NB4 (cell line): ENCODE measurements at regions not wholly inside any gene's neighbourhood (a gene's known extent, or its start where the extent isn't known, plus 50 kb on each side); places are given as distances from the start of the nearest gene placed in this dataset.

Source experiments
- TF ChIP-seq, protein P1 (sequence below): IDR thresholded peaks from 2 replicates; pipeline ENCODE4 v1.6.1; 2011; ENCODE audit warnings: low read depth, low read length
- TF ChIP-seq, protein P2 (sequence below): IDR thresholded peaks from one replicate; pipeline ENCODE4 v1.5.1; 2012; ENCODE audit warnings: low read depth, low read length

DNA sequence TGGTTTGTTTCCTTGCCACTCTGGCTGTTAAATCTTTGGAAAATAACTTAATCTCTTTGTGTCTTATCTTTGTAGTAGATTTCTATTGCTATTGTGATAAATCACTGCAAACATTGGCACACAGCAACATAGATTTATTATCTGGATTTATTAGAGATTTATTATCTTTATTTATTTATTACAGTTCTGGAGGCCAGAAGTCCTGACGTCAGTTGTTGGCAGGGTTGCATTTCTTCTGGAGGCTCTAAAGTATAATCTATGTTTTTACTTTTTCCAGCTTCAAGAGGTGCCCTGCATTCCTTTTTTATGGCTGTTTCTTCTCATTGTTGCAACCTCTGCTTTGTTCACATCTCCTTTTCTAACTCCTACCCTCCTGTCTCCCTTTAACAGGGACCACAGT lies 542.8 kb downstream of the GRXCR1 start:
- TF ChIP-seq, protein P1, sequence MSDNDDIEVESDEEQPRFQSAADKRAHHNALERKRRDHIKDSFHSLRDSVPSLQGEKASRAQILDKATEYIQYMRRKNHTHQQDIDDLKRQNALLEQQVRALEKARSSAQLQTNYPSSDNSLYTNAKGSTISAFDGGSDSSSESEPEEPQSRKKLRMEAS, result no peak
- TF ChIP-seq, protein P2, sequence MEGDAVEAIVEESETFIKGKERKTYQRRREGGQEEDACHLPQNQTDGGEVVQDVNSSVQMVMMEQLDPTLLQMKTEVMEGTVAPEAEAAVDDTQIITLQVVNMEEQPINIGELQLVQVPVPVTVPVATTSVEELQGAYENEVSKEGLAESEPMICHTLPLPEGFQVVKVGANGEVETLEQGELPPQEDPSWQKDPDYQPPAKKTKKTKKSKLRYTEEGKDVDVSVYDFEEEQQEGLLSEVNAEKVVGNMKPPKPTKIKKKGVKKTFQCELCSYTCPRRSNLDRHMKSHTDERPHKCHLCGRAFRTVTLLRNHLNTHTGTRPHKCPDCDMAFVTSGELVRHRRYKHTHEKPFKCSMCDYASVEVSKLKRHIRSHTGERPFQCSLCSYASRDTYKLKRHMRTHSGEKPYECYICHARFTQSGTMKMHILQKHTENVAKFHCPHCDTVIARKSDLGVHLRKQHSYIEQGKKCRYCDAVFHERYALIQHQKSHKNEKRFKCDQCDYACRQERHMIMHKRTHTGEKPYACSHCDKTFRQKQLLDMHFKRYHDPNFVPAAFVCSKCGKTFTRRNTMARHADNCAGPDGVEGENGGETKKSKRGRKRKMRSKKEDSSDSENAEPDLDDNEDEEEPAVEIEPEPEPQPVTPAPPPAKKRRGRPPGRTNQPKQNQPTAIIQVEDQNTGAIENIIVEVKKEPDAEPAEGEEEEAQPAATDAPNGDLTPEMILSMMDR, result no peak
